ENCODE measurements at regions not wholly inside any gene's neighbourhood (a gene's known extent, or its start where the extent isn't known, plus 50 kb on each side); places are given as distances from the start of the nearest gene placed in this dataset.

DNA sequence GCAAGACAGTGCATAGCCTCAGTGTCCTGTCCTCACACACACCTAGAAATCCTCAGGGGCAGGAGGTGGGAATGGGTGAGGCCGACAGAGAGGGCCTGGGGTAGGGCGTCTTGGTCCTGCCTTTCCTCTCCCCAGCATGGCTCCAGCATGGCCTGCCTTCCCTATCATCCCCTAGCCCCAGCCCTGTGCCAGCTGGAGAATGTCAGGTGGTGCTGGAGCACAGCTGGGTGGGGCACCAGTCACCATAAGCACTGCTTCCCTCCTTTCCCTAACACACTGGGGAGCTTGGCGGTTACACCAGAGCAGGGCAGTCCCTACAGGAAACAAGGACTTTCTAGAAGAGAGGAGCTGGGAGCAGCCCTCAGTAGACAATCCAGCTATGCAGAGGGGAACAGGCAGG is 236.8 kb downstream of the KLF13 start:
- H3K4me1 Mint-ChIP-seq = no peaks in the 10 kb centered on the region
- CTCF ChIA-PET = no interaction called here
- peaks cover 0 to 6% (median 0%) of the 10 kb centered on the region in 5 donors for H3K27me3 Mint-ChIP-seq
- no peak overlapping the region for H3K4me3 Mint-ChIP-seq
- H3K4me1 ChIP-seq (ENCODE audit: control insufficient read depth in 2 of 2, insufficient read depth in 2 of 2, low read length in 2 of 2) = no peaks in the 10 kb centered on the region
- H3K27ac Mint-ChIP-seq = no peak overlapping the region
- DNase-seq (no peak), ATAC-seq (no peak)
- peaks cover 0 to 4% of the 10 kb centered on the region in 2 donors for H3K27me3 ChIP-seq (ENCODE audit: control insufficient read depth in 2 of 2, insufficient read depth in 2 of 2, low read length in 2 of 2)
- H3K36me3 Mint-ChIP-seq = peaks cover 0 to 5% (median 3%) of the 10 kb centered on the region in 5 donors
- H3K9me3 ChIP-seq (ENCODE audit: control insufficient read depth in 2 of 3, low read length in 3 of 3) = peaks cover 0 to 6% (median 0%) of the 10 kb centered on the region in 3 experiments
- H3K9me3 Mint-ChIP-seq = peaks cover 0 to 23% (median 10%) of the 10 kb centered on the region in 11 donors
- H3K4me3 ChIP-seq (ENCODE audit: low read length) = no peak overlapping the region
- intact Hi-C loops (cut with micrococcal nuclease) = no loop called here
- no peak overlapping the region for H3K27ac ChIP-seq (ENCODE audit: low read depth, low read length)
- POLR2A ChIA-PET = no interaction called here
- H3K36me3 ChIP-seq (ENCODE audit: control insufficient read depth in 2 of 3, insufficient read depth in 3 of 3, low read length in 3 of 3) = no peaks in the 10 kb centered on the region

GRCh38 chr15:31567861-31568260 is 241.2 kb downstream of the KLF13 start:
- POLR2A ChIA-PET = no interaction called here
- H3K27ac Mint-ChIP-seq = no peak overlapping the region
- Histone ChIP-seq H3K4me1 (ENCODE audit: control insufficient read depth in 2 of 2, insufficient read depth in 2 of 2, low read length in 2 of 2) (no peaks in the 10 kb centered on the region), H3K36me3 (ENCODE audit: control insufficient read depth in 2 of 3, insufficient read depth in 3 of 3, low read length in 3 of 3) (no peaks in the 10 kb centered on the region), H3K4me3 (ENCODE audit: low read length) (no peak overlapping the region), H3K27me3 (ENCODE audit: control insufficient read depth in 2 of 2, insufficient read depth in 2 of 2, low read length in 2 of 2) (no peaks in the 10 kb centered on the region), H3K9me3 (ENCODE audit: control insufficient read depth in 2 of 3, low read length in 3 of 3) (peaks cover 0 to 9% (median 0%) of the 10 kb centered on the region in 3 experiments), H3K27ac (ENCODE audit: low read depth, low read length) (no peak overlapping the region)
- H3K9me3 Mint-ChIP-seq = peaks cover 0 to 28% (median 14%) of the 10 kb centered on the region in 11 donors
- ATAC-seq (no peak), DNase-seq (no peak)
- CTCF ChIA-PET = no interaction called here
- peaks cover 0 to 16% (median 4%) of the 10 kb centered on the region in 5 donors for H3K27me3 Mint-ChIP-seq
- no peaks in the 10 kb centered on the region for H3K4me1 Mint-ChIP-seq
- intact Hi-C loops (cut with micrococcal nuclease) = no loop called here
- H3K36me3 Mint-ChIP-seq = peaks cover 0 to 11% (median 3%) of the 10 kb centered on the region in 5 donors
- H3K4me3 Mint-ChIP-seq = no peak overlapping the region

DNA sequence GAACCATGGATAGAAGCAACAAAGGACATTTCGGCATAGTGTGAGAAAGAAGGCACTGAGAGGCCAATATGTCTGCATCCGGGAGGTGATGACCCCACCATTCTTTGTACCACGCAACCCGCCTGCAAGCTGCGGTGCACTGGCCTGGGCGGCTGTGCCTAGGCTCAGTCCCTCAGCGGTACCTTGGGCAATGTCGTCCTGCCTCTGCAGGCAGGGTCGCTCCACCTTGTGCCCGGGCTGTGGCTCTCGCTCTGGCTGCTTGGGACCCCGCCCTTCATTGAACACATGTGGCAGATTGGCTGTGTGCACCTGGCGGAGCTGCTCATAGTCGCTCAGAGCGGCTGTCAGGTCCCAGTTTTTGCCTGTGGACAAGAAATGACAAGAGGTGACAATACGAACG is 243.2 kb downstream of the KLF13 start:
- ATAC-seq (no peak), DNase-seq (no peak)
- peaks cover 0 to 11% (median 3%) of the 10 kb centered on the region in 5 donors for H3K36me3 Mint-ChIP-seq
- Histone ChIP-seq H3K36me3 (ENCODE audit: control insufficient read depth in 2 of 3, insufficient read depth in 3 of 3, low read length in 3 of 3) (no peaks in the 10 kb centered on the region), H3K4me3 (ENCODE audit: low read length) (no peak overlapping the region), H3K27me3 (ENCODE audit: control insufficient read depth in 2 of 2, insufficient read depth in 2 of 2, low read length in 2 of 2) (no peaks in the 10 kb centered on the region), H3K9me3 (ENCODE audit: control insufficient read depth in 2 of 3, low read length in 3 of 3) (peaks cover 0 to 9% (median 0%) of the 10 kb centered on the region in 3 experiments), H3K4me1 (ENCODE audit: control insufficient read depth in 2 of 2, insufficient read depth in 2 of 2, low read length in 2 of 2) (no peaks in the 10 kb centered on the region), H3K27ac (ENCODE audit: low read depth, low read length) (no peak overlapping the region)
- no peak overlapping the region for H3K27ac Mint-ChIP-seq
- peaks cover 0 to 4% (median 0%) of the 10 kb centered on the region in 7 donors for H3K4me1 Mint-ChIP-seq
- intact Hi-C loops (cut with micrococcal nuclease) = loop anchor here in 1 of 2 donors (10.0 kb wide), 1 partner anchor 55 kb away; no protein-coding TSS in a partner anchor
- peaks cover 0 to 16% (median 10%) of the 10 kb centered on the region in 5 donors for H3K27me3 Mint-ChIP-seq
- H3K9me3 Mint-ChIP-seq = peaks cover 0 to 28% (median 14%) of the 10 kb centered on the region in 11 donors
- CTCF ChIA-PET = no interaction called here
- POLR2A ChIA-PET = no interaction called here
- no peak overlapping the region for H3K4me3 Mint-ChIP-seq

- peaks cover 0 to 28% (median 14%) of the 10 kb centered on the region in 11 donors for H3K9me3 Mint-ChIP-seq
- peaks cover 0 to 17% (median 11%) of the 10 kb centered on the region in 5 donors for H3K27me3 Mint-ChIP-seq
- no peak overlapping the region for H3K4me3 ChIP-seq (ENCODE audit: low read length)
- ChIA-PET CTCF (no interaction called here), POLR2A (no interaction called here)
- intact Hi-C loops (cut with micrococcal nuclease) = loop anchor here in 1 of 2 donors (10.0 kb wide), 1 partner anchor 56 kb away; no protein-coding TSS in a partner anchor
- H3K27me3 ChIP-seq (ENCODE audit: control insufficient read depth in 2 of 2, insufficient read depth in 2 of 2, low read length in 2 of 2) = no peaks in the 10 kb centered on the region
- H3K4me1 Mint-ChIP-seq = peaks cover 0 to 4% (median 0%) of the 10 kb centered on the region in 7 donors
- ATAC-seq = no peak
- no peak overlapping the region for H3K27ac Mint-ChIP-seq
- no peak overlapping the region for H3K4me3 Mint-ChIP-seq
- DNase-seq = no peak
- H3K9me3 ChIP-seq (ENCODE audit: control insufficient read depth in 2 of 3, low read length in 3 of 3) = peaks cover 0 to 9% (median 0%) of the 10 kb centered on the region in 3 experiments
- H3K36me3 Mint-ChIP-seq = peaks cover 0 to 11% (median 3%) of the 10 kb centered on the region in 5 donors
- H3K36me3 ChIP-seq (ENCODE audit: control insufficient read depth in 2 of 3, insufficient read depth in 3 of 3, low read length in 3 of 3) = no peaks in the 10 kb centered on the region
- H3K27ac ChIP-seq (ENCODE audit: low read depth, low read length) = no peak overlapping the region
- H3K4me1 ChIP-seq (ENCODE audit: control insufficient read depth in 2 of 2, insufficient read depth in 2 of 2, low read length in 2 of 2) = no peaks in the 10 kb centered on the region
Measured at GRCh38 chr15:31570591-31570990, 244.0 kb downstream of the KLF13 start.

DNA sequence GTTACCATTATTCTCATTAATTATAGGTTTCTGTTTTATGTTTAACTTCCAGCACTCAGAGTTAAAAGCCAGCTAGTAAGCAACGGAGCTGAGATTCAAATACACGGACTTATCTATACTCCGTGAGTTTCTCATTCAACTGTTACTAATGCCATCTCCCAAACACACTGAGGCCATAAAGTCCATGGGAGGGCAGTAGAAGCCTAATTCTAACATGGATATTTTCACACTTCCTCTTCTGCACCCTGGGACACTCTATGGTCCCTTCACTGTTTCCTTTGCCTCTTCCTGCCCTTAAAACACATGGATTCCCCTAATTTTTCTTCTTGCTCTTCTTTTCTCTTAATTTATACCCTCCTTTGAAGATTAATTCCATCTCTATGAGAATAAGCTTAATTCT is 245.0 kb downstream of the KLF13 start:
- Mint-ChIP-seq H3K4me1 (peaks cover 0 to 4% (median 0%) of the 10 kb centered on the region in 7 donors), H3K4me3 (no peak overlapping the region), H3K9me3 (peaks cover 0 to 23% (median 13%) of the 10 kb centered on the region in 11 donors), H3K36me3 (peaks cover 0 to 11% (median 0%) of the 10 kb centered on the region in 5 donors), H3K27ac (no peak overlapping the region), H3K27me3 (peaks cover 0 to 24% (median 11%) of the 10 kb centered on the region in 5 donors)
- POLR2A ChIA-PET = no interaction called here
- Histone ChIP-seq H3K36me3 (ENCODE audit: control insufficient read depth in 2 of 3, insufficient read depth in 3 of 3, low read length in 3 of 3) (no peaks in the 10 kb centered on the region), H3K9me3 (ENCODE audit: control insufficient read depth in 2 of 3, low read length in 3 of 3) (peaks cover 0 to 9% (median 0%) of the 10 kb centered on the region in 3 experiments), H3K4me3 (ENCODE audit: low read length) (no peak overlapping the region), H3K27me3 (ENCODE audit: control insufficient read depth in 2 of 2, insufficient read depth in 2 of 2, low read length in 2 of 2) (no peaks in the 10 kb centered on the region), H3K4me1 (ENCODE audit: control insufficient read depth in 2 of 2, insufficient read depth in 2 of 2, low read length in 2 of 2) (no peaks in the 10 kb centered on the region), H3K27ac (ENCODE audit: low read depth, low read length) (no peak overlapping the region)
- intact Hi-C loops (cut with micrococcal nuclease) = loop anchor here in 1 of 2 donors (10.0 kb wide), 1 partner anchor 57 kb away; no protein-coding TSS in a partner anchor
- CTCF ChIA-PET = no interaction called here
- ATAC-seq (no peak), DNase-seq (no peak)

- Histone ChIP-seq H3K27me3 (ENCODE audit: control insufficient read depth in 2 of 2, insufficient read depth in 2 of 2, low read length in 2 of 2) (no peaks in the 10 kb centered on the region), H3K9me3 (ENCODE audit: control insufficient read depth in 2 of 3, low read length in 3 of 3) (no peaks in the 10 kb centered on the region), H3K27ac (ENCODE audit: low read depth, low read length) (no peak overlapping the region), H3K36me3 (ENCODE audit: control insufficient read depth in 2 of 3, insufficient read depth in 3 of 3, low read length in 3 of 3) (no peaks in the 10 kb centered on the region), H3K4me3 (ENCODE audit: low read length) (no peak overlapping the region), H3K4me1 (ENCODE audit: control insufficient read depth in 2 of 2, insufficient read depth in 2 of 2, low read length in 2 of 2) (no peaks in the 10 kb centered on the region)
- peaks cover 0 to 2% (median under 1%) of the 10 kb centered on the region in 11 donors for H3K9me3 Mint-ChIP-seq
- CTCF ChIA-PET = interaction anchor here (0.7 kb wide), 1 partner anchor 444 kb away, joined by 3 read pairs; no protein-coding TSS in a partner anchor
- no peak overlapping the region for H3K27ac Mint-ChIP-seq
- H3K4me1 Mint-ChIP-seq = peaks cover 0 to 4% (median 0%) of the 10 kb centered on the region in 7 donors
- no peak for DNase-seq
- H3K36me3 Mint-ChIP-seq = peaks cover 0 to 6% (median 0%) of the 10 kb centered on the region in 5 donors
- no peak for ATAC-seq
- POLR2A ChIA-PET = no interaction called here
- intact Hi-C loops (cut with micrococcal nuclease) = loop anchor here in 1 of 2 donors (10.0 kb wide), 1 partner anchor 59 kb away; no protein-coding TSS in a partner anchor
- H3K27me3 Mint-ChIP-seq = peaks cover 0 to 31% (median 11%) of the 10 kb centered on the region in 5 donors
- no peak overlapping the region for H3K4me3 Mint-ChIP-seq
Measured at GRCh38 chr15:31573759-31574158, 247.1 kb downstream of the KLF13 start.

DNA sequence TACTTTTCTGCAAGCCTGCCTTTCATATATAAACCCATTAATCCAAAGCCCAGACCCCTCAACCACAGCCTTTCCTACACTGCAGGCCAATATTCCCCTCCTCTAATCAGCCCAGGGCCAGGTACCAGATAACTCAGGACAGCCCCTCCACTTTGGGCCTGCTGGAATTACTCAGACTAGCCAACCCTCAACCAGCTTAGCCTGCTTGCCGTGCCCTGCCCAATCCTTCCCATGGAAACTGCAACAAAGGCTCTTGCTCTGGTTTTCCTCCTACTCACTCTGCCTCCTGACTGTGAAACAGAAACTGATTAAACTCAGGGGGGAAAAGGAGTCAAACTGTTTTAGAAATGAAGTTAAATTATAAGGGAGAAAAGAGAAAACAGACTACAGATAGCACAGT is 248.1 kb downstream of the KLF13 start:
- CTCF ChIA-PET = no interaction called here
- ATAC-seq = no peak

More for the DNA sequence above, 248.1 kb downstream of the KLF13 start:
- H3K27ac Mint-ChIP-seq = no peak overlapping the region
- no peaks in the 10 kb centered on the region for H3K4me1 ChIP-seq (ENCODE audit: control insufficient read depth in 2 of 2, insufficient read depth in 2 of 2, low read length in 2 of 2)
- H3K4me3 Mint-ChIP-seq = no peak overlapping the region
- no peak overlapping the region for H3K4me3 ChIP-seq (ENCODE audit: low read length)
- peaks cover 0 to under 1% (median 0%) of the 10 kb centered on the region in 5 donors for H3K36me3 Mint-ChIP-seq
- H3K9me3 Mint-ChIP-seq = peaks cover 0 to 2% (median 0%) of the 10 kb centered on the region in 11 donors
- H3K9me3 ChIP-seq (ENCODE audit: control insufficient read depth in 2 of 3, low read length in 3 of 3) = no peaks in the 10 kb centered on the region
- no peak overlapping the region for H3K27ac ChIP-seq (ENCODE audit: low read depth, low read length)
- intact Hi-C loops (cut with micrococcal nuclease) = loop anchor here in 1 of 2 donors (10.0 kb wide), 1 partner anchor 60 kb away; no protein-coding TSS in a partner anchor
- H3K4me1 Mint-ChIP-seq = peaks cover 0 to 4% (median 0%) of the 10 kb centered on the region in 7 donors
- DNase-seq = no peak
- POLR2A ChIA-PET = no interaction called here
- peaks cover 0 to 28% (median 7%) of the 10 kb centered on the region in 5 donors for H3K27me3 Mint-ChIP-seq
- H3K36me3 ChIP-seq (ENCODE audit: control insufficient read depth in 2 of 3, insufficient read depth in 3 of 3, low read length in 3 of 3) = no peaks in the 10 kb centered on the region
- H3K27me3 ChIP-seq (ENCODE audit: control insufficient read depth in 2 of 2, insufficient read depth in 2 of 2, low read length in 2 of 2) = no peaks in the 10 kb centered on the region
